Type B pancreatic cell (in vitro differentiated cells): ENCODE measurements at regions not wholly inside any gene's neighbourhood (a gene's known extent, or its start where the extent isn't known, plus 50 kb on each side); places are given as distances from the start of the nearest gene placed in this dataset.

ENCODE experiments used
- DNase-seq: peaks from one replicate; pipeline ENCODE4 v3.0.0; 2021; ENCODE audit warnings: mixed read lengths; ENCODE audit not compliant: unreplicated experiment; ENCODE audit errors: extremely low spot score
- H3K27ac Mint-ChIP-seq: 2 replicates; pipeline ENCODE4 v1.8.0; 2021; ENCODE audit warnings: mild to moderate bottlenecking, mixed read lengths
- H3K27me3 Mint-ChIP-seq: 2 replicates; pipeline ENCODE4 v1.8.0; 2021; ENCODE audit warnings: mixed read lengths
- H3K36me3 Mint-ChIP-seq: 2 replicates; pipeline ENCODE4 v1.8.0; 2021; ENCODE audit warnings: mixed read lengths
- H3K4me1 Mint-ChIP-seq: one replicate; pipeline ENCODE4 v1.8.0; 2021; ENCODE audit warnings: mixed read lengths; ENCODE audit not compliant: unreplicated experiment
- H3K4me3 Mint-ChIP-seq: 2 replicates; pipeline ENCODE4 v1.8.0; 2021; ENCODE audit warnings: mild to moderate bottlenecking, mixed read lengths
- H3K9me3 Mint-ChIP-seq: 2 replicates; pipeline ENCODE4 v1.8.0; 2021; ENCODE audit warnings: mixed read lengths
- CTCF ChIP-seq: fragments of 200-600 bp; sonication (generic); conservative IDR thresholded peaks from 2 replicates; pipeline ENCODE4 v1.5.0; 2021; ENCODE audit warnings: antibody characterized with exemption, mild to moderate bottlenecking

GRCh38 chr5:15124461-15124860 lies 252.9 kb upstream of the ANKH start:
- H3K36me3 Mint-ChIP-seq = no peaks in the 10 kb centered on the region
- no peak overlapping the region for H3K4me3 Mint-ChIP-seq
- peaks cover 9% of the 10 kb centered on the region for H3K9me3 Mint-ChIP-seq
- no peaks in the 10 kb centered on the region for H3K27me3 Mint-ChIP-seq
- no peak overlapping the region for H3K27ac Mint-ChIP-seq
- no peak for TF ChIP-seq CTCF
- H3K4me1 Mint-ChIP-seq = no peaks in the 10 kb centered on the region
- DNase-seq = no peak

GRCh38 chr5:15117688-15118087 lies 246.1 kb upstream of the ANKH start:
- Mint-ChIP-seq H3K4me3 (no peak overlapping the region), H3K27ac (no peak overlapping the region), H3K4me1 (peaks cover 17% of the 10 kb centered on the region), H3K36me3 (no peaks in the 10 kb centered on the region), H3K9me3 (peaks cover 9% of the 10 kb centered on the region), H3K27me3 (no peaks in the 10 kb centered on the region)
- no peak for DNase-seq
- TF ChIP-seq CTCF = no peak

- Mint-ChIP-seq H3K36me3 (no peaks in the 10 kb centered on the region), H3K4me1 (peaks cover 17% of the 10 kb centered on the region), H3K4me3 (no peak overlapping the region), H3K27ac (no peak overlapping the region), H3K27me3 (no peaks in the 10 kb centered on the region), H3K9me3 (peaks cover 8% of the 10 kb centered on the region)
- DNase-seq = no peak
- TF ChIP-seq CTCF = no peak
These were observed 245.4 kb upstream of the ANKH start for GRCh38 chr5:15116996-15117395.

GRCh38 chr5:15106530-15107283 lies 235.1 kb upstream of the ANKH start:
- DNase-seq = no peak
- H3K4me3 Mint-ChIP-seq = no peak overlapping the region

GRCh38 chr5:15105799-15106393 lies 234.3 kb upstream of the ANKH start:
- peak; percentile 87 for TF ChIP-seq CTCF
- H3K9me3 Mint-ChIP-seq = no peaks in the 10 kb centered on the region
- H3K27ac Mint-ChIP-seq = no peak overlapping the region
- no peak overlapping the region for H3K4me3 Mint-ChIP-seq
- no peak for DNase-seq
- H3K4me1 Mint-ChIP-seq = no peaks in the 10 kb centered on the region
- H3K27me3 Mint-ChIP-seq = no peaks in the 10 kb centered on the region
- no peaks in the 10 kb centered on the region for H3K36me3 Mint-ChIP-seq

More at GRCh38 chr5:15106530-15107283, 235.1 kb upstream of the ANKH start:
- Mint-ChIP-seq H3K27me3 (no peaks in the 10 kb centered on the region), H3K36me3 (no peaks in the 10 kb centered on the region), H3K9me3 (no peaks in the 10 kb centered on the region), H3K27ac (no peak overlapping the region), H3K4me1 (no peaks in the 10 kb centered on the region)
- no peak for TF ChIP-seq CTCF
